SU-DHL-6 (cell line): ENCODE measurements at regions not wholly inside any gene's neighbourhood (a gene's known extent, or its start where the extent isn't known, plus 50 kb on each side); places are given as distances from the start of the nearest gene placed in this dataset.
"Not testable (repeated sequence)": the region's sequence is repeated elsewhere in the genome, so short reads cannot be mapped to it uniquely, and the experiment has no call there.

ENCODE experiments used
- H2AFZ ChIP-seq: fragments of 200-600 bp; sonication (generic); 2 replicates; pipeline ENCODE4 v1.6.1; 2014; ENCODE audit warnings: low read depth, mild to moderate bottlenecking, moderate library complexity, mixed read lengths, antibody characterized with exemption, low read length; ENCODE audit not compliant: severe bottlenecking
- H3F3A ChIP-seq: fragments of 200-600 bp; shearing (Covaris generic); 2 replicates; pipeline ENCODE4 v1.6.0; 2016; ENCODE audit warnings: antibody characterized with exemption, mild to moderate bottlenecking; ENCODE audit not compliant: insufficient read depth
- H3K27ac ChIP-seq: fragments of 200-600 bp; sonication (generic); 2 replicates; pipeline ENCODE4 v1.5.1; 2016; ENCODE audit warnings: low read depth, mild to moderate bottlenecking, low read length, moderate library complexity, mixed read lengths
- H3K27me3 ChIP-seq: fragments of 200-600 bp; sonication (generic), shearing (Covaris generic); 2 replicates; pipeline ENCODE4 v1.6.0; 2014; ENCODE audit warnings: mild to moderate bottlenecking, low read length
- H3K36me3 ChIP-seq: fragments of 200-600 bp; sonication (generic); 2 replicates; pipeline ENCODE4 v1.6.1; 2014; ENCODE audit warnings: mild to moderate bottlenecking, low read length, mixed read lengths
- H3K4me2 ChIP-seq: fragments of 300-600, 200-600 bp; shearing (Covaris generic), sonication (generic); 2 replicates; pipeline ENCODE4 v1.6.0; 2014; ENCODE audit warnings: low read length, low read depth, mild to moderate bottlenecking; ENCODE audit not compliant: poor library complexity, severe bottlenecking
- H3K4me3 ChIP-seq: fragments of 200-600 bp; sonication (generic); 2 replicates; pipeline ENCODE4 v1.5.1; 2014; ENCODE audit warnings: antibody characterized with exemption, low read length, mild to moderate bottlenecking, mixed read lengths; ENCODE audit not compliant: insufficient read depth, poor library complexity, severe bottlenecking
- H3K79me2 ChIP-seq: fragments of 200-600 bp; sonication (generic); 2 replicates; pipeline ENCODE4 v1.6.1; 2014; ENCODE audit warnings: mild to moderate bottlenecking, low read length, moderate library complexity; ENCODE audit not compliant: insufficient read depth
- H3K9ac ChIP-seq: fragments of 200-600 bp; sonication (generic); 2 replicates; pipeline ENCODE4 v1.7.0; 2014; ENCODE audit warnings: mild to moderate bottlenecking, low read length
- H3K9me2 ChIP-seq: fragments of 200-600 bp; sonication (generic); replicated peaks from 2 replicates; pipeline ENCODE4 v1.6.1; 2014; ENCODE audit warnings: low read length; ENCODE audit not compliant: insufficient read depth
- H3K9me3 ChIP-seq: fragments of 200-600 bp; sonication (generic); 2 replicates; pipeline ENCODE4 v1.6.1; 2014; ENCODE audit warnings: low read length, mixed read lengths; ENCODE audit not compliant: insufficient read depth
- H4K20me1 ChIP-seq: fragments of 200-600 bp; sonication (generic); 2 replicates; pipeline ENCODE4 v1.6.1; 2014; ENCODE audit warnings: low read depth, mild to moderate bottlenecking, antibody characterized with exemption, low read length, moderate library complexity, mixed read lengths
- EZH2phosphoT487 ChIP-seq: fragments of 200-600 bp; sonication (generic), shearing (Covaris generic); conservative IDR thresholded peaks from 2 replicates; pipeline ENCODE4 v1.6.1; 2018; ENCODE audit warnings: mild to moderate bottlenecking, antibody characterized with exemption, low read length, moderate library complexity, mixed read lengths
- TF ChIP-seq, protein P1 (sequence below): fragments of 200-600 bp; sonication (generic); IDR thresholded peaks from one replicate; pipeline ENCODE4 v1.5.1; 2017; ENCODE audit warnings: antibody characterized with exemption, mild to moderate bottlenecking, low read length, moderate library complexity; ENCODE audit not compliant: insufficient read depth, poor library complexity, severe bottlenecking

DNA sequence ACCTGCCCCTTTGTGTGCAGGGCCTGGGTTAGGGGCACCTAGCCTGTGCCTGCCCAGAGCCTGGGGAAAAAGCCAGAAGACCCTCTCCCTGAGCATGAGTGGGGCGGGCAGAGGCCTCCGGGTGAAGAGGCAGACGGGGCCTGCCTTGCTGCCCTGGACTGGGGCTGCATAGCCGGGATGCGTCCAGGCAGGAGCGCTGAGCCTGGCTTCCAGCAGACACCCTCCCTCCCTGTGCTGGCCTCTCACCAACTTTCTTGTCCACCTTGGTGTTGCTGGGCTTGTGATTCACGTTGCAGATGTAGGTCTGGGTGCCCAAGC is 216.1 kb downstream of the TMEM121 start:
- H3K27me3 ChIP-seq, result no peaks in the 10 kb centered on the region
- no peaks in the 10 kb centered on the region for H3K79me2 ChIP-seq
- peak overlapping the region; percentile 59 for H3K4me2 ChIP-seq
- H3K9me3 ChIP-seq, result no peaks in the 10 kb centered on the region
- H3K4me3 ChIP-seq, result peak overlapping the region; percentile 46
- H3F3A ChIP-seq, result 0 out of 2 replicates have a peak, but pooled peaks cover 3% of the 10 kb centered on the region
- H3K27ac ChIP-seq, result peak overlapping the region; percentile 97
- H4K20me1 ChIP-seq, result no peaks in the 10 kb centered on the region
- no peaks in the 10 kb centered on the region for H3K36me3 ChIP-seq
- peak overlapping the region; percentile 78 for H3K9ac ChIP-seq
- H2AFZ ChIP-seq, result no peak overlapping the region
- TF ChIP-seq, protein P1, sequence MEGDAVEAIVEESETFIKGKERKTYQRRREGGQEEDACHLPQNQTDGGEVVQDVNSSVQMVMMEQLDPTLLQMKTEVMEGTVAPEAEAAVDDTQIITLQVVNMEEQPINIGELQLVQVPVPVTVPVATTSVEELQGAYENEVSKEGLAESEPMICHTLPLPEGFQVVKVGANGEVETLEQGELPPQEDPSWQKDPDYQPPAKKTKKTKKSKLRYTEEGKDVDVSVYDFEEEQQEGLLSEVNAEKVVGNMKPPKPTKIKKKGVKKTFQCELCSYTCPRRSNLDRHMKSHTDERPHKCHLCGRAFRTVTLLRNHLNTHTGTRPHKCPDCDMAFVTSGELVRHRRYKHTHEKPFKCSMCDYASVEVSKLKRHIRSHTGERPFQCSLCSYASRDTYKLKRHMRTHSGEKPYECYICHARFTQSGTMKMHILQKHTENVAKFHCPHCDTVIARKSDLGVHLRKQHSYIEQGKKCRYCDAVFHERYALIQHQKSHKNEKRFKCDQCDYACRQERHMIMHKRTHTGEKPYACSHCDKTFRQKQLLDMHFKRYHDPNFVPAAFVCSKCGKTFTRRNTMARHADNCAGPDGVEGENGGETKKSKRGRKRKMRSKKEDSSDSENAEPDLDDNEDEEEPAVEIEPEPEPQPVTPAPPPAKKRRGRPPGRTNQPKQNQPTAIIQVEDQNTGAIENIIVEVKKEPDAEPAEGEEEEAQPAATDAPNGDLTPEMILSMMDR, result no peak
- H3K9me2 ChIP-seq, result no peaks in the 10 kb centered on the region

DNA sequence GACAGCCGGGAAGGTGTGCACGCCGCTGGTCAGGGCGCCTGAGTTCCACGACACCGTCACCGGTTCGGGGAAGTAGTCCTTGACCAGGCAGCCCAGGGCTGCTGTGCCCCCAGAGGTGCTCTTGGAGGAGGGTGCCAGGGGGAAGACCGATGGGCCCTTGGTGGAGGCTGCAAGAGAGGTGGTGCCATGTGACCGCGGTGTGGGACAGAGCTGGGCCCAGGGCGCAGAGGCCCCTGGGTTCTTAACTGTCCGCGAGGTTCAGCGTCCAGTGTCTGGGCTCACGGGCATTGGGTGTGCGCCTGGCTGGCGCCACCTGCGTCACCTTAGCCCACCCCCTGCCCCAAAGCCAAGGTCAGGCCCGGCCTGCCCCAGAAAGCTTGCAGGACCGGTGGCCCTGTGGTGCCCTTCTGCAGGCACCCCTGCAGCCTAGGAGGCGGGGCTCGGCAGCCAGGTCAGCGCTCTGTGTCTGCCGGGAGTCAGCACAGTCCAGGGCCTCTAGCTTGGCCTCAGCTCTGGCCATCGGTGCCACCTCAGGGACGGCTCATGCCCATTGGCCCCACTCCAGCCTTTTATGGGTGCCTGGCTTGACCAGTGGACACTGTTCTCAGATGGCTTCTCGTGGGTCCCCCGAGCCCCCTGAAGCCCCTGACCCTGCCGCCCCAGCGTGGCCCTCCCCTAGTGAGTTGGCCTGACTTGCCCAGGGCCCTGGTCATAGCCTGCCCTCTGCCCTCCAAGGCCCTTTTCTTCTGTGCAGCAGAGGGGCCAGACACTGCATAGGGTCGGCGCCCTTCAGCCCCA is 216.7 kb downstream of the TMEM121 start:
- H2AFZ ChIP-seq, H3K4me3 ChIP-seq, H3K36me3 ChIP-seq, H3K79me2 ChIP-seq, H3K27me3 ChIP-seq, H3K9me3 ChIP-seq, H3F3A ChIP-seq, H4K20me1 ChIP-seq, H3K9me2 ChIP-seq: not testable (repeated sequence)
- Histone ChIP-seq H3K27ac (peak overlapping the region; percentile 97), H3K9ac (peak overlapping the region; percentile 78), H3K4me2 (peak overlapping the region; percentile 59)

DNA sequence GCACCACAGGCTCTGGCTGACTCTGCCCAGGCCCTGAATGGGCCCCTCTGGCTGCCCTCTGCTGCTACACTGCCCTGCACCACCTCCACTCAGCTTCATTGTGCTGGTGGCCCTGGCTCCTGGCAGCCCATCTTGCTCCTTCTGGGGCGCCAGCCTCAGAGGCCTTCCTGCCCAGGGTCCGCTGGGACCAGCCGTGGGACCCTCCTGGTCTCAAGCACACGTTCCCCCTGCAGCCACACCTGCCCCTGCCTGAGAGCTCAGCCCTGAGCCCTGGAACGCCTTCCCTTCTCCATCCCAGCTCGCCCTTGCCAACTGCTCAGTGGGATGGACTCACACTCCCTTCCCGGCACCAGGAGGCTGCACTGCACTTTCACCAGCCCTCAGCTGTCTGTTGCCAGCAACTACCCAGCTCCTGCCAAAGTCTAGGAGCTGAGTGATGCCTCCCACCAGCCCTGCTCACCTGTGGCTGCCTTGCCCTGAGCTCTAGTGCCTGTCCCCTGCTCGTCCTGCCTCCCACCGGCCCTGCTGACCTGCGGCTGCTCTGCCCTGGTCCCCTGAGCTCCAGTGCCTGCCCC is 217.9 kb downstream of the TMEM121 start:
- not testable (repeated sequence) for H3K36me3 ChIP-seq, H3K27me3 ChIP-seq, H3K9me2 ChIP-seq, H3K9me3 ChIP-seq, H2AFZ ChIP-seq, H3F3A ChIP-seq, H3K4me3 ChIP-seq, H3K79me2 ChIP-seq, H4K20me1 ChIP-seq
- Histone ChIP-seq H3K4me2 (peak overlapping the region; percentile 17), H3K9ac (peak overlapping the region; percentile 51), H3K27ac (peak overlapping the region; percentile 71)

DNA sequence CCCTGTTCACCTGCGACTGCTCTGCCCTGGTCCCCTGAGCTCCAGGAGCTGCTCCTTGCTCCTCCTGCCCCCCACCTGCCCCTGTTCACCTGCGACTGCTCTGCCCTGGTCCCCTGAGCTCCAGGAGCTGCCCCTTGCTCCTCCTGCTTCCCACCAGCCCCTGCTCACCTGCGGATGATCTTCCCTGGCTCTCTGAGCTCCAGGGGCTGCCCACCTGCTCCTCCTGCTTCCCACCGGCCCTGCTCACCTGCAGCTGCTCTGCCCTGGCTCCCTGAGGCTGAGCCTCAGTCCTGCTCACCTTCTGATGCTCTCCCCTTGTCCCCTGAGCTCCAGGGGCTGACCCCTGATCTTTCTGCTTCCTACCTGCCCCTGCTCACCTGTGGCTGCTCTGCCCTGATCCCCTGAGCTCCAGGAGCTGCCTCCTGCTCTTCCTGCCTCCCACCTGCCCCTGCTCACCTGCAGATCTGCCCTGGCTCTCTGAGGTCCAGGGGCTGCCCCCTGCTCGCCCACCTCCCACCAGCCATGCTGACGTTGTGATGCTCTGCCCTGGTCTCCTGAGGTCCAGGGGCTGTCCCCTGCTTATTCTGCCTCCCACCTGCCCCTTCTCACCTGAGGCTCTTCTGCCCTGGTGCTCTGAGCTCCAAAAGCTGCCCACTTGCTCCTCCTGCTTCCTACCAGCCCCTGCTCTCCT is 219.2 kb downstream of the TMEM121 start:
- Histone ChIP-seq H3F3A (0 out of 2 replicates have a peak, but pooled peaks cover 3% of the 10 kb centered on the region), H3K9ac (no peak overlapping the region), H2AFZ (no peak overlapping the region), H3K36me3 (no peaks in the 10 kb centered on the region), H3K4me2 (no peak overlapping the region), H3K27me3 (no peaks in the 10 kb centered on the region), H3K27ac (no peak overlapping the region), H3K79me2 (no peaks in the 10 kb centered on the region), H4K20me1 (no peaks in the 10 kb centered on the region), H3K9me3 (no peaks in the 10 kb centered on the region), H3K9me2 (no peaks in the 10 kb centered on the region), H3K4me3 (no peak overlapping the region)
- TF ChIP-seq EZH2phosphoT487, result no peak
- TF ChIP-seq, protein P1, result no peak
